Panc1 (cell line): ENCODE measurements at regions not wholly inside any gene's neighbourhood (a gene's known extent, or its start where the extent isn't known, plus 50 kb on each side); places are given as distances from the start of the nearest gene placed in this dataset.

ENCODE experiments used
- CTCF ChIP-seq: fragments of 450-650 bp; IDR thresholded peaks from 2 replicates; pipeline ENCODE4 v1.5.1; 2017; ENCODE audit warnings: mild to moderate bottlenecking
- POLR2AphosphoS5 ChIP-seq: IDR thresholded peaks from 2 replicates; pipeline ENCODE4 v1.6.1; 2012; ENCODE audit warnings: mild to moderate bottlenecking, low read depth, low read length, moderate library complexity
- REST ChIP-seq, 2 experiments: IDR thresholded peaks; 2 replicates each; pipeline ENCODE4 v1.6.1; 2011 to 2012; ENCODE audit warnings: low read depth in 2 of 2, control low read depth in 1 of 2, low read length in 1 of 2, mild to moderate bottlenecking in 1 of 2, moderate library complexity in 1 of 2; ENCODE audit not compliant: insufficient read depth in 1 of 2
- SIN3A ChIP-seq: IDR thresholded peaks from 2 replicates; pipeline ENCODE4 v1.6.1; 2012; ENCODE audit warnings: low read depth, mild to moderate bottlenecking, low read length, moderate library complexity, borderline replicate concordance; ENCODE audit not compliant: insufficient read depth
- TCF7L2 ChIP-seq: IDR thresholded peaks from 2 replicates; pipeline ENCODE4 v1.6.1; 2011; ENCODE audit warnings: mild to moderate bottlenecking, low read depth, low read length, inconsistent platforms

- TF ChIP-seq CTCF, result no peak
- TF ChIP-seq REST (IDR thresholded peaks at IDR 0.05; ENCODE audit: insufficient read depth in 1 of 2, low read depth in 2 of 2, low read length in 1 of 2), result no peak
- TF ChIP-seq TCF7L2, result no peak
- no peak for TF ChIP-seq POLR2AphosphoS5
- no peak for TF ChIP-seq SIN3A
These were observed 56.4 kb upstream of the CNKSR3 start for GRCh38 chr6:154566866-154567265.
